Activated naive CD4-positive, alpha-beta T cell (primary cell): ENCODE measurements at regions not wholly inside any gene's neighbourhood (a gene's known extent, or its start where the extent isn't known, plus 50 kb on each side); places are given as distances from the start of the nearest gene placed in this dataset.
"Not testable (repeated sequence)": the region's sequence is repeated elsewhere in the genome, so short reads cannot be mapped to it uniquely, and the experiment has no call there.

ENCODE experiments used
- DNase-seq, 4 experiments: peaks; one replicate each; lab custom pipeline; 2025; lab: John Stamatoyannopoulos, UW

- no peak for DNase-seq
Observed at GRCh38 chr5:82551840-82552385, 273.8 kb upstream of the RPS23 start.

GRCh38 chr5:82551192-82551591, 273.0 kb upstream of the RPS23 start:
- no peak for DNase-seq

DNA sequence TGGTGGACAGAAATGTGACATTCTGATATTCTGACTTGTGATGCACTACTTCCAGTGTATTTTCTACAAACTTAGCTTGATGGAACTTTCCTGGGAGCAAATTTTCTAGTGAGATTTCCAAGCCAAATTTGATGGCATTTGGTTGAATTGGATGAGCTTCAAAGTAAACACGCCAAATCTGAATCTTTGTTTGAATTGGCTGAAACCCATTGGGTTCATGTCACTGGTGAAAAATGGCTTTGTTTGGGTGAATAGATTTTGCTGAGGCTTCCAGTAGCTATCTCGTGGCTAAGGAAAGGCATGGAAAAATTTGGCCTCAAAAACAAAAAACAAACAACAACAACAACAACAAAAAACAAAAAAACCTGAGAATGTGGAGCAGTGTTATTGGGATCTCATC, 271.1 kb upstream of the RPS23 start:
- no peak for DNase-seq

DNA sequence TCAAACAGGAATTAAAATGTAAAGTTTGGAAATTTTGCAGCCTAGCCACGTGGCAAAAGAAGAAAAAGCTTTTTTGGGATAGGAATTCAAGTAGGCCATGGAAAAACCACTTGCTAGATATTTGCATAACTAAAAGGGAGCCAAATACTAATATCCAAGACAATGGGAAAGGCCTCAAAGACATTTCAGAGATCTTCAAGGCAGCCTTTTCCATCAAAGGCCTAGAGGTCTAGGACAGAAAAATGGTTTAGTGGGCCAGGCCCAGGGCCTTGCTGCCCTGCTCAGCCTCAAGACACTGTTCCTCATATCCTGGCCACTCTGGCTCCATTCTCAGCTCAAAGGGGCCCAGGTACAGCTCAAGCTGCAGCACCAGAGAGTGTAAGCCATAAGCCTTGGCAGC, 265.9 kb upstream of the RPS23 start:
- DNase-seq = no peak

DNA sequence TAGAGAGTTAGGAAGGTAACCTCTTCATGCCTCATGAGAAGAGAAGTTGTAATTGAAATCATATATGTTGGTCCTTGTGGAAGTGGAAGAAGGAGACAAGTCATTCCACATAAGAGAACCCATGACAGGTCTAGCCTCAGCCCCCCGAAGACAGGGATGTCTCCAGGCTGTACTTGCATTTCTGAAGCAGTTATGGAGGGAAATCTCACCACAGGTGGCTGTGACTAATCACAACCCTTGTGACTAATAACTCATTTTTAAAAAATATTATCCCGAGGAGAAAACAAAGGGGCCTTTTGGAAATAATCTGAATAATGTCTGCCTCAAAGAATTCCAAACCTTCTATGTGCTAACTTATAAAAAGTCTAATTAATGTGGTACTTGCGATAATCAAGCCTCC, 262.1 kb upstream of the RPS23 start:
- no peak for DNase-seq

- DNase-seq = no peak
Observed at GRCh38 chr5:82538339-82539034, 260.3 kb upstream of the RPS23 start.

DNA sequence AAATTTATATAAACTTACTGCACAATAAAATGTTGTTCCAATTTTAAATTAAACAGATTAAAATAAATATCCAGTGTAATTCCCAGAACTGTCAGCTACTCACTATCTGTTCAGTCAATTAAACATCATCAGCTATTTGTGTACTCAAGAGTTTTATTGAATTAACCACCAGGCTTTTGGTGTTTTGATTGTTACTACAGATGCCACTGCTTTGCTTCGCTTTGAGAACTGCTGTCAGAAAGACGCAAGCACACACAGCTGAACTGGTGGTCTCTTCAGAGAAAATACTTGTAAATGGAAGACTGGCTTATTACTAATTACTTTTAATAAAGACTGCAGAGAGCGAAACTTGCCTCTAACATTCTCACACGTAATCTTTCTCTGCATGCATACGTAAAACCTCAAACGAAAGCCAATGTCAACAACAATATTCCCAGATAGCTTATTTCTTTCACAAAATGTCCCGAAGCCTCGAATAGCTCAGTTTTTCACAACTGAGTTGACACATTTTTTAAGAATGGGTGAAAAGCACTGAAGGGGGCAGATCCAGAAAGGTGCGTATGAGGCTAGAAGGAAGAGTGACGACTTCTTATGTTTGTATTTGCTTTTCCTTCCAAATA, 259.6 kb upstream of the RPS23 start:
- no peak for DNase-seq

GRCh38 chr5:82534986-82535385, 256.8 kb upstream of the RPS23 start:
- DNase-seq = no peak

- not testable (repeated sequence) for DNase-seq
Observed at GRCh38 chr5:82532075-82532474, 253.9 kb upstream of the RPS23 start.

- no peak for DNase-seq
Observed at GRCh38 chr5:82526540-82526939, 248.4 kb upstream of the RPS23 start.

- DNase-seq = no peak
Observed at GRCh38 chr5:82525626-82526025, 247.5 kb upstream of the RPS23 start.

GRCh38 chr5:82523633-82524032, 245.5 kb upstream of the RPS23 start:
- no peak for DNase-seq

DNA sequence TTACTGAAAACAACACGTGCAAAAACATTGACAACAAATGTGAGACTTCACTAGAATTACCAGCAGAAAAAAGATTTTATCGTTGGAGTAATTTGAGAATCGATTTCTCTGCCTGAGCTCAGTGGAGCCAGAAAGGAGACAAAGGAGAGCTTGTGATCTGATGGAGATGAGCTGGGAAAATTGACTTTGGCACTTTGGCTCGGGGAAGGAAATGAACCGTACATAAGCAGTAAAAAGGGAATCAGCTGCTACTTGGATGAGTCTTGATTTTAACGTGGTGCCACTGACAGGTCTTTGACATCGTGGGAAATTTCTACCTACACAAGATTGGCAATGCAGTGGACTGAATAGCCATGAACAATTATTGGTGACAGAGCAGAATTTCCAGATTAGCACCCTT, 244.7 kb upstream of the RPS23 start:
- no peak for DNase-seq

DNA sequence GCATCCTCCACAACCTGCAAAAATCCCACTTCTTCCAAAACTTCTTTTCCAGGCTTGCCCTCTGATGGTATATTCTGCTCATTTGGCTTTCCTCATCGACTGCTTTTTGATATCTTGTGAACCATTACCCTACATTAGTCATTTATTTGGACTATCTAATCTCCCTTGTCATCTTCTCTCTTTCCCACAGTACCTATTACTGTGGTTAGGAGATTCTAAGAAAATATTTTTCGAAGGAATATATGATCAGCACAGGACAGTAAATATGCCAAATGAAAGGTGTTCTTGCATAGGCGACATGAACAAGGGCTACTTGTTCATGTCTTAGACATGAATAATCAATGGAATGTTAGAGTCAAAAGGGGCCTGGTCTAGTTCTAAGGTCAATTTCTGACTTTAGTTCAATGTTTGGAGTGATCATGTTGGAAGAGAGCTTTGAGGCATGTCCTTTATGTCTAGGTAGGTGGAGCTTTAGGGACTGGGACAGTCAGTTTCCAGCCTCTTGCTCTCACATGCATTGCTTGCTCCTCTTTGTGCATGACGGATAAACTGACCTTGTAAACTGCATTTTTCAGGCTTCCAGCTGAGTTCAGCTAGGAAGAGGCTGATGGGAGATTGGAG, 243.4 kb upstream of the RPS23 start:
- no peak for DNase-seq

GRCh38 chr5:82519558-82519957, 241.4 kb upstream of the RPS23 start:
- no peak for DNase-seq

- DNase-seq = no peak
Observed at GRCh38 chr5:82517544-82518075, 239.5 kb upstream of the RPS23 start.

- DNase-seq = no peak
Observed at GRCh38 chr5:82513738-82514137, 235.6 kb upstream of the RPS23 start.

DNA sequence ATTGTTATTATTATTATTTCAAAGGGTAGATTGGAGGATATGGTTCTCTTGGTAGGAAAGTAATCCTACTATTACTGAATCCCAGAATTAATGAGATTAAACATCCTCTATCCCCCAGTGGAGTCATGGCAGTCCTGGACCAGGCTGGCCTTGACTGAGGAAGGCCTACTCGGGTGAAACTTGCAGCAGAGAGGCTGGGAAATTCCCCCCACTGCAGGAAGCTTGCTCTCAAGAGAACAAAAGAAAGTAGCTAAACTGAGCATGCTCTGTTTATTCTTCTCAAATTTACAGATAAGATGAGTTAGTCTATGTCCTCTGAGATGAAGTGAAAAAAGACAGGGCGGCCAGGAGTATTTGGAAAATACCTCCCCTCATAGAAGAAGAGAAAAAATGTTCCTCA, 233.9 kb upstream of the RPS23 start:
- DNase-seq = no peak

- DNase-seq = no peak
Observed at GRCh38 chr5:82511134-82511533, 233.0 kb upstream of the RPS23 start.

DNA sequence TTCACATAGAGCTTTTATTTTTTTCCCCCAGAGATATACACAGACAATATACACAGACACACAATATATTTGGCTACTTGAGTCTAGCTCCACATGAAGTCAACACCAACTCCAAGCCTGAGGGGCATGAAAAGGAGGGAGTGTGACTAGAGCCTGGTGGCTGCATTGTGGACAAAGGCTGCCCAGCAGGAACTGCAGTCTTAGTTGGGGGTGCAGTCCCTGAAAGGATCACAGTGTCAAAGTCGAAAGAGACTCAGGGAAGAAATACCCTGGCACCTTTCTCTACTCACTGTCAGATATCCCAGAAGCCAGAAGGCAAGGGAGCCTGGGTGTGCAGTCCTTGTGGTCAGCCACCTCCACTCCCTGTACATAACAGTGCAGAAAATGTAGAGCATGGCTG, 231.6 kb upstream of the RPS23 start:
- DNase-seq = no peak

- not testable (repeated sequence) for DNase-seq
Observed at GRCh38 chr5:82506390-82506789, 228.2 kb upstream of the RPS23 start.

- DNase-seq = no peak
Observed at GRCh38 chr5:82499725-82500244, 221.6 kb upstream of the RPS23 start.

GRCh38 chr5:82497242-82497641, 219.1 kb upstream of the RPS23 start:
- no peak for DNase-seq
